Stimulated activated CD4-positive, alpha-beta T cell treated with anti-CD3 and anti-CD28 coated beads, Interleukin-1b, Interleukin-23, amount 100 ng/mL, for 4 hours (primary cell): ENCODE measurements at regions not wholly inside any gene's neighbourhood (a gene's known extent, or its start where the extent isn't known, plus 50 kb on each side); places are given as distances from the start of the nearest gene placed in this dataset.

Experiments
- DNase-seq, 2 donors: peaks; one replicate each; pipeline ENCODE4 v3.0.0-alpha.2; 2020; ENCODE audit warnings: low read depth in 2 of 2

DNA sequence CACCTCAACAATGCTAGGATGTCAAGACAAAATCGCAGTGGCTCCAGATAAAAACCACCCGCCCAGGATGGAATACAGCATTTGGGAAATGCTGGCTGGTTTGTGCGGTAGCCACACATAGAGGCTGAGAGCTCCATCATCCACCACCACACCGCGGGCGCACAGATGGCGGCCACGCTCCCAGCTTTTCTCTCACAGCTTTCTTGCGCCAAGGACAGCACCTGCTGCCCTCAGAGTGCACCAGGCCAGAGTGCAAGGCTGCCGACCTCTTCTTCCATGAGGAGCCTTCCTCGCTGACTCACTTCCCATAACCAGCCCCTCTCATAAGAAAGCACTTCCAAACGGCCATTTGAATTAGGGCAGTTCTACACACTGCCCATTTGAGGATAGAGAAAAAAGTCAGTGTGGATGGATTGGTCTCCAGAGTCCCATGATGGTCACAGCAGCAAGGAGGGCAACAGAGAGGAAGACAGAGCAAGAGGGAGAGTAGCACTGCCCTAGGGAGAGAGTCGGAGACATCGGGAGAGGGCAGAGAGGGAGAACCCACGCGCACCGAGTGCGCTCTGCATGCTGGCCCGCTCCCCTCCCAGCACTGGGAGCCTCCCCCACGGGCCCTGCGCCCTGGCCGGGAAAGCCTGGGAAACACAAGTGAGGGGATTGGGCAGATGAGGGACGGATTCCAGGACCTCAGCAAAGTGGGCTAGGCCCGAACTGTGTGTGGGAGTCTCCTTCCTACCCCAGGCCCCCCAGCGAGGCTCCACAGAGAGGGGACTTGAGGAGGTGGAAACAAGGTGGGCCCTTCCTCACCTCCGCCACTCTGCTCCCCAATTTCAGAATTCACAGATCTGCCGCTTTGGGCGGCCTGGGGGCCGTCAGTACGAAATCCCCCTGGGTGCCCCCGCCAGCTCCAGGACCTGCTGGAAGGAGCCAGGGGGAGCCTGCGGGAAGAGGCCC lies 156.9 kb downstream of the USP12 start:
- DNase-seq: no peak

DNA sequence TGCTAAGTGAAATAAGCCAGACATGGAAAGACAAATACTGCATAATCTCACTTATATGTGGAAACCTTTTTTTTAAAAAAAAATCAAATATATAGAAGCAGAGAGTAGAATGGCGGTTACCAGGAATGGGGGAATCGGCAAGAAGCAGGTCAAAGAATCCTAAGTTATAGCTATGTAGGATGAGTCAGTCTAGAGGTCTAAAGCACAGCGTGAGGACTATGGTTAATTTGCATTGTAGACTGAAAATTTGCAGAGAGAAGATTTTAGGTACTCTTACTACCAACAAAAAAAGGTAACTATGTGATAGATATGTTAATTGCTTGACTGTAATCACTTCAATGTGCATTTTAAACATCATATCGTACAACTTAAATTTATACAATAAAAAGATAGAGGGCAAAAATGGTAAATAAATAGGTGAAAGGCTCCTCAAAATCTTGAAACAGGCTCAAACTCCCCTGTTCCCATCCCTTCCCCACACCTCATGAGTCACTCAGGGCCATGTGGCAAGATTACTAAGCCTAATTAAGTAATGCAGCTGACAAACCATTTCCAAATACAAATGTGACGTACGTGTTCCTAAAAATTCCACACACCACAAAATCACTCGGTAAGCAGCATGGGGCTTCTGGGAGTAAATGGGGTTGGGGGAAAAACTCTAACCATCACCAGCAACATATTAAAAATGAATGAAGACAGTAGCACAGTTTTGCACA lies 159.0 kb downstream of the USP12 start:
- DNase-seq: no peak

DNA sequence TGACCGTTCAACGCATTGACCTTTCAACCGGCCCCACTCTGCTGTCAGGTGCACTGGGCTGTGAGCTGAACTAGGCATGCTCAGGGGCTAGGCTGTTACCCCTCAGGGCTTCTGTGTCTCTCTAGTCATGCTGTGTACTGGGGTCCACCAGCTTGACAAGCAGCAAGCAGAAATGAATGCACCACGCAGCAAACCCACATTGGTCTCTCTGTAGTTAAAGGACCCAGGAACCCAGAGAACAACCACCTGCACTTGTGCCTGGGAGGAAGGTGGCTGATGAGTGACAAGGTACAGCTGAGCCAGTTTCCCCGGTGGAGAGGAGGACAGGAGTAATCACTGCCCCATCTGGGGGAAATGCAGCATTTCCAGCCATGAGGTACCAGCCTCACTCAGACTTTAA lies 159.9 kb downstream of the USP12 start:
- no peak for DNase-seq

DNA sequence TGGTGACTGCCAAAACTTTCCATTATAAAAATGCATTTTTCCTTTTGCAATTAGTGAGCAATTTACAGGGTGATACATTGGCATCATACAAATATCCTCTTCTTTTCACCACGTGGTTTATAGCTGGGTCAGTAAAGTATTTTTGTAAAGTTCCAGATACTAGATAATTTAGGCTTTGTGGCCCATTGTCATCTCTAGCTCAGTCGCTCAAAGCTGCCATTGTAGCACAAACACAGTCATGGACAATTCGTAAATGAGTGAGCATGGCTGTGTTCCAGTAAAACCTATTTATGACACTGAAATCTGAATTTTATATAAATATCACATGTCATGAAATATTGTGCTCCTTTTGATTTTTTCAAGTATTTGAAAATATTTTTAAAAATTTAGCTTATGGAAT lies 162.9 kb downstream of the USP12 start:
- DNase-seq: no peak

DNA sequence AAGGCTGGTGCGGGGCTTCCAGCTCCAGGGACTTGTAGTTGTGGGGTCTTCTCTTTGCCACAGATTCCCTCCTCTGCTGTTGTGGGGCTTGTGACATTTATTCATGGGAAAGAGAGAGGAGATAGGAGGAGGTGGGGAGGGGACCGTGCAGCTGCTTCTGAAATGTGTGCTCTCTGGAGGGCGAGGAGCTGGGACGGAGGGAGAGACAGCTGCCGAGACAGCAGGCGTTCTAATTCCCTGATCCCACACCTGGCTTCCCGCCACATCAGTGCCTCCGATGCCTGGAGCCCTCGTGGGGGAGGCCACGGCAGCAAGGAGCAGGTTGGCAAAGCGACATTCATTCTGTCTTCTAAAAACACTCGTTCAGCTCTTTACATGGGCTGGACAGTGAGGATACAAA lies 164.4 kb downstream of the USP12 start:
- DNase-seq: no peak

DNA sequence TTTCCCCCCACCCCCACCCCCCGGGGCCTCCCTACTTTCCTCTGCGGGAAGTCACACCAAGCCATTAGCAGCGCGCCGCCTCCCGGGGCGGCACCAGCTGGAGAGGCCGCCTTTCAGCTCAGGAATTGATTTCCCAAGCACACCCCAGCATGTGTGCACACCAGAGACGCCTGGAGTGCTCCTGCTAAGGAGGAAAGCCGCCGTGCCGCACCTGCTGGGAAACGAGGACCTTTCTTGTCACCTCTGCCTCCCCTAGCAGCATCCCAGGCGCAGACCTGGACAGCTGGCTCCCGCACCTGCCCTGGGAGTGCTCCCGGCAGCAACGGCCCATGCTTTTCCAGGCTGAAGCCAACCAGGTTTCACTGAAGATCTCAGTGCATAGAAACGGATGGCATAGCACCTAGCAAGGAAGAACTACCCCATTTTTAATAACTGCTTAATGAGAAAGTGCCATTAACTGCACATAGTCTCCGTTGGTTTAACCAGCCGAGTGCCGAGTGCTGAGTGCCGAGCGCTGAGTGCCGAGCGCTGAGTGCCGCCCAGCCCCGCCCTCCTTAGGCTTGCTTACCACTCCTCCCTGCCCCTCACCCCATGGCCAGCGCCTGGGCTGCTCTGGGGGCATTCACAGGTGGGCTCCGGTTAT lies 165.0 kb downstream of the USP12 start:
- DNase-seq: no peak

DNA sequence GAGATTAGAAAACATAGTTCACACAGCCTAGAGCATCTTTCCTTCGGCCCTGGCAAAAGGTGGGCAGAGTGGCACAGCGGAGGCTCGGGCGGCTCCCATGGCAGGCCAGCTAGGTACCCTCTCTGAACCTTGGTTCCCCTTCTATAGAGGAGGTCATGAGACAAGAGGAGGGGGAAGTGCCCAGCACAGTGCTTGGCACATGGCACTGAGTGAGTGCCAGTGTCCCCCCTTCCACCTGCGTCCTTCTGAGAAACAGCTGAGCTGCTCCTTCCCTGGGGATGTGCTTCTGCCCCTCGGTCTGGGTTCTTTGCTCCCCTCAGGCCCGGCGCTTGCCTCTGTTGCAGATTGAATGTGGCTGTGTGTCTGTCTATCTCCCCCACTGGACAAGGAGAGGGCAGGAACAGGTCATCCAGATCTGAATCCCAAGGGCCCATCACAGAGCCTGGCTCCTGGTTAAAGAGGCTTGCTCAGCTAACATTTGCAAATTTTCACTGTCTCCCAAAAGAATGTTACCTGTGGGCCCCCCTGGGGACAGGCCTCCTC lies 165.6 kb downstream of the USP12 start:
- no peak for DNase-seq

DNA sequence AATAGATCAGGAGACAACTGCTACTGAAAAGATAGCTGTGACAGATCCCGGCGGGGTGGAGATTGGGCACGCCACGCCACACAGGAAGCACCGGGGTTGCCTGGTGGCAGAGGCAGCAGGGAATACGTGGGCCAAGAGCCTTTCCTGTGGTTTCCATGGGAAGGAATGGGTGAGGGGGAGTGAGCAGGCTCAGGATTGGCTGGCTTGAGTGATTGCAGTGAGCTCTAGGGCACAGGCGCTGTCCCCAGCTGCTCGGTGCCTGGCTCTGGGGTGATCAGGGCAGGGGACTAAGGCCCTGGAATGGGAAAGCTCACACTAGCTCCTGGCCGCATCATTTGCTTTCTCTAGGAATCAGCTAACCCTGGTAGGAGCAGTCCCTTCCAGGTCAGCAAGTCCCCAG lies 166.1 kb downstream of the USP12 start:
- DNase-seq: no peak

DNA sequence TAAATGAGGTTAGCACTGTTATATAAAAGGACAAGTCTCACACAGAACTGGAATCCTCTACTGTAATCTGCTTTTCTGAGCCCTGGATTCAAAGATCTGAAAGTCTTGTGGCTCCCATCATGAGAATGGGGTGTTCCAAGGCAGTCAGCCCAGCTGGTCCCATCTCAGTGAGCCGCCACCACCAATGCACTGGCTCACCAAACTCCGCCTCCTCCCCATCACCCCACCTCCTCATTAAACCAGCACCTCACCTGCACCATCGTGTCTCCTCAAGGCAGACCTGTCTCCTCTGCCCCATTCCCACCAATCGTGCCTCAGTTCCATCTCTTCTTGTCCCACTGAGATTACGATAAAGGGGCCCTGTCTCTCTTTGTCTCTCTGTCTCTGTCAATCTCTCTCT lies 166.7 kb downstream of the USP12 start:
- no peak for DNase-seq

DNA sequence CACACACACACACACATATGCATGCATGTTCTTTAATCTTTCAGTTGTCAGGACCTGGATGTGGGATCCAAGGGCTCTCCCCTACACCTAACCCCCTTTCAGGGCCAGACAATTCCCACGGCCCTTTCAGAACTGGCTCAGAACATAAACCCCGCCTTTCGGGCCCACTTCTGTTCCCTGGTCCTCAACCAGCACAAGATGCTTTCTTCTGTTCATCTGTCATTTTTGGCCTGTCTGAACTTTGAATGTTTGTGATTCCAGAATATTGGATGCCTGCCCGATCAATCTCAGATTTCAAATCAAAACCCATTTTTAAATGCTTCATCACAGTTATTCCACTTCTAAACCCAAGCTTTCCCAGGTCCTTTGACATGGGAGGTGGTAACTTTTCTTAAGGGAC lies 167.3 kb downstream of the USP12 start:
- DNase-seq: no peak

DNA sequence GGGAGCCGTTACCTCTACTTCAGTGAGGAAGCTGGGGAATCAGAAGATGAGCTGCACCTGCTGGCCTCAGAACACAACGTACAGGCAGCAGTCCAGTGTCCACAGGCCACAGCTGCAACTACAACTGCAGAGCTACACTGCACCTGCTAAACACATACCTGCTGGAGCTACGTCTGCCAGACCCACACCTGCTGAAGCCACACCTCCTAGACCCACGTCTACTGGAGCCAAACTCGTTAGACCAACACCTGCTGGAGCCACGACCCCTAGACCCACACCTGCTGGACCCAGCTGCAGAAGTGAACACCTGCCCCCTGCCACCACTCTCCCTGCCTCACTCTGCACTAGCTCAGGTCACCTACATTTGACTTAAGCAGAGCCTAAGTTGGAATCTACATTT lies 169.9 kb downstream of the USP12 start:
- DNase-seq: no peak

DNA sequence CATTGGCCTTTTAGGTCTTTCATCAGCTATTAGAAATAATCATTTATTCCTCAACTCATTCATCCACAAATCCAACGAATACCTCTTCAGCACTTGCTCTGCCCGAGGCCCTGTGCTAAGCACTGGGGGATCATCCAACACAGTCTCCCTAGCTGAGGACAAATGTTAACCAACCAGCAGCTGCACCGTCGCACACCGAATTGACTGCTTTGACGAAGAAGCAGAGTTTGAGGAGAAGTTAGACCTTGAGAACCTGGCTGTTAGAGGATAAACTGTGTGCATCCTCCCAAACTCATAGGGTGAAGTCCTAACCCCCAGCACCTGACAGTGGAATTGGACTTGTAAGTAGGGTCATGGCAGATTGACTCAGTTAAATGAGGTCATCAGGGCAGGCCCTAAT lies 170.9 kb downstream of the USP12 start:
- DNase-seq: no peak

DNA sequence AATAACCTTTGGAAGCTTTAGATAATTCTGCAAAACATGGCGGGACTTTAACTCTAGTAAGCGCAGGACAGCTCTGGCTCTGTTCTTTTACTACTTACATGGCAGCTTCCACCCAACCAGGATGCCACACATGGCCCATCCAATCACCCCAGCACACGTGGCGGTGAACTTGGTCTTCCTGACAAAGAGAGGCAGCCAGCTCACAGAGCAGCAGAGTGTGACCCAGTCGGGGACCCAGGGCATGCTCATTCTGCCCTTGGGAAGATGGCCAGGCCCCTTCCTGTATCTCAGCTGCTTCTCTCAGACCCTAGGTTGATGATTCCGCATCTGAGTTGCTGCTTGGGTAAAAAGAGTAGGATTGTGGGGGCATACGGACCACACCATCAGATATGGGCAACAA lies 172.1 kb downstream of the USP12 start:
- DNase-seq: no peak

DNA sequence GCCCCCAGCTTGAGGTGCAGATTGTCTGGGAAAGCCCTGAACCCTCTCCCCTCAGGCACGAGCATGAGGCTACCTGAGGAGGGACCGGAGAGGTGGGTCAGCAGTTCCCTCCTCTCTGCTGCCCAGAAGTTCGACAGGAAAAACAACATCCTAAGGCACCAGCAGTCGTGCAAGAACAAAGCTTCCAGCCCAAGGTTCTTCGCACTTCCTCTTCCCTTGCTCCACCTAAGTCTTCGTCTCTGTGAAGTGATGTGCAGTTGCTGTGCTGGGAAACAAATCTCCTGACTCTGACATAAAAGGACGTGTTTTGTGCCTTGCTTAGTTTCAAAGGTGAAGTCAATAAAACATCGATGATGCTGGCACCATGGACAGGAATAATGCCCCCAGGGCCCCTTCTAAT lies 173.3 kb downstream of the USP12 start:
- DNase-seq: no peak

DNA sequence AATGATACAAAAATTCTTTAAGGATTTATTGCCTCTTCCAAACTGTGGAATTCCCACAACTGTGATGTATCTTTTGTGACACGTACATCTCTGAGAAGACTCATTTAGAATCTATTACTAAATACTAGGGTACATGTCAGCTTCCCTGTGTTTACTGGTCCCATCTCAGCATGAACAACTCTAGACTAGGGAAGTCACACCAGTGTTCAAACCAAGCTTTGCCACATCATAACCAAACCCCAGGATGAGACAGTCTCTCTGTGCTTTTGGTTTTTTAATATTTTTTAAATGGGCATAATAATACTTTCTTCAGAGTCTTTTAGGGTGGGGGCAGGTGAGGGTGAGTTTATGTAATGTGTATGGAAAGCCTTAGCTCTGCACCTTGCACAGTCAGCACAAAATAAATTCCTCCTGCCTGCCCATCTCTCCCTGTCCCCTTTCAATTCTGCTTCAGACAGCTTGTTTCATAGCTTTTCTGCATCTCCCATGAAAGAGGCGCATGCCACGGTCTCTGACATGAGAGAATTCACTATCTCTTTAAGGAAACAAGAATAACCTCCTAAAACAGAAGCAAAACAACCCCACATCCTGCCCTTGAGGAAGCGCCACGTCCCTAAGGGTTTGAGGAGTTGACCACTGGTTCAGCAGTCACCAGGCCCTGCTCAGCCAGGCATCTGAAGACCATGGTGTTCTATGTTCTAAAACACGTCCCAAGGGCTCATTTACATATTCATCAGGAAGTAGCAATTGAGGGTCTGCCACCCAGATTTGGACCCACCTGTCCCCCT lies 174.5 kb downstream of the USP12 start:
- no peak for DNase-seq

DNA sequence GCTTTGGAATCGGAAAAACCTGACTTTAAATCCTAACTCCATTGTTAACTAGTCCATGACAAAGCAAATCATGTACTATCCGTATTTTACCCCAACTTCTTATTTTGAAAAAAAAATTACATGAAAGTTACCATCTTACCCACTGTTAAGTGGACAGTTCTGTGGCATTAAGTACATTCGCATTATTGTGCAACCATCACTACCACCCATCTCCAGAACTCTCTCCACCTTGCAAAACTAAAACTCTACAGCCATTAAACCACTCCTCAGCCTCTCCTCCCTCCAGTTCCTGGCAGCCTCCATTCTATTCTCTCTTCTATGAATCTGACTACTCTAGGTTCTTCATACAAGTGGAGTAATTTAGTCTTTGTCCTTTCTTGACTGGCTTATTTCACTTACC lies 176.5 kb downstream of the USP12 start:
- DNase-seq: no peak

DNA sequence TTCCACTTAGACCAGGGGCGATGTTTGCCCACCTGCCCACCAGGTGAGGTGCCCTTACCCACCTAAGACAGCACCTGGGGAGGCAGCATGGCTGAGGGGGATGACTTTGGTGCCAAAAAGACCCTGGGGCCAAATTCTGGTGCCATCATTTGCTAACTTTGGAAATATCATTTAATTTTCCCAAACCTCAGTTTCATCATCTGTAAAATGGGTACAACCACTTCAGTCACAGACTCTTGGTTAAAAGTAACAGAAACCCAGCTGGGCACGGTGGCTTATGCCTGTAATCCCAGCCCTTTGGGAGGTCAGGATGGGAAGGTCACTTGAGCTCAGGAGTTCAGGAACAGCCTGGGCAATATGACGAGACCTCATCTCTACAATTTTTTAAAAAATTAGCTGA lies 177.8 kb downstream of the USP12 start:
- no peak for DNase-seq

DNA sequence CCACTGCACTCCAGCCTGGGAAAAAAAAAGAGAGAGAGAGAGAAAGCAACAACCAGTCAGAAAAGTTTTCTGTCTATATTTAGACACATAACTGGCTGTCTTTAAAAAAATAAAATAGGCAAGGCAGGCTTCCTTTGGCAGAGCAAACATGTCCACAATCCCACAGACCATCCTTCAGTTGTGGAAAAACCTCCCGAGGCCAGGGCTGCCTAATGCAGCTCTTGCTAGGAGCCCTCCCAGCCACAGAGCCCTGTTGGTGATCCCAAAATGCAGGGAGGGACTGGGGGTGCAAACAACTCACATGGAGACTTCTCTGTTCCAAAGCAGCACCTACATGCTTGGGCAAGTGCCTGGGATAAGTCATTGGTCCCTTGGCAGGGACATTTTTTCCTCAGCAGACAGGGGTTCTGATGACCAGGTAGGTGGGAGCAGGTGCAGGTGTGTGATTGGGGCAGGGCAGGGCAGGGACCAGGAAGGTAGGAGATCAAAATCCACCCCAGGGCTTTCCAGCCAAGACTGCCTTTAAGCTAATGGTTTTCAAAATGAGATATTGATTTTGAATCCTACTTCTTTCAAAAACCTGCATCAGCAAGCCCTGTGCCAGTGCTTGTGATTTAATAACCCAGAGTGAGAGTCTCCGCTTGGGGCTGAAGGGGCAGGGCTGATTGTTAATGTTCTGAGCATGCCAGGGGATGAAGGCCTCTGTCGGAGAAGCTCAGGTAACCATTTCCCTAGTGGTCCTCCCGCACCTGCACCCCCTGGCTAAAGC lies 178.5 kb downstream of the USP12 start:
- no peak for DNase-seq

DNA sequence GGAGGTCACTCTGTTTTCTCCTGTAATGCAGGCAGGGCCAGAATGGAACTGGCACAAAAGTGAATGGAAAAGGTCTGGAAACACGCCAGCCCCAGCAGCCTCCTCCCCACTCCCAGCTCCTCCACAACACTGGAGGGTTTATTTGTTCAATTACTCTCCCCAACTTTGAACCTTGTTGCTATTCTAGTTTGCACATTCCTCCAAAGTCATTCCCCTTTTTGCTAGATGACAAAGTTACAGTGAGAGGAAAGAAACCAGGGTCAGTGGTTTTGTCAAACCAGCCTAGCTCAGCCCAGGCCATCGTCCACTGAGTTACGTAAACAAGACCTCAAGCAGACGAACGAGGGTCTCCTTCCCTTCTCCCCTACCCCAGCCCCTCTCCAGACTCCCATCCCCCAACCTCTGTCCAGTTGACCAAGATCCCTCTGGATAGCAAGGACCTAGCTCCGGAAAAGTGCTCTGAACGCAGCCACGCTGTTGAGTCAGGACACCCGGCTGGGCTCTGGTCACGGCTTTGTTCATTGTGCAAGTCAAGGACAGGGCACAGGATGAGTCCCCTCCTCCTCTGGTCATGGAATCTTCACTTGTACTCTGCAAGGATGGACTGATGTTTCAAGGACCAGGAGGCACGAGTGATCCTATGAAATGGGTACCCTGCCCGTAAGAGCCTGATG lies 180.0 kb downstream of the USP12 start:
- DNase-seq: no peak

DNA sequence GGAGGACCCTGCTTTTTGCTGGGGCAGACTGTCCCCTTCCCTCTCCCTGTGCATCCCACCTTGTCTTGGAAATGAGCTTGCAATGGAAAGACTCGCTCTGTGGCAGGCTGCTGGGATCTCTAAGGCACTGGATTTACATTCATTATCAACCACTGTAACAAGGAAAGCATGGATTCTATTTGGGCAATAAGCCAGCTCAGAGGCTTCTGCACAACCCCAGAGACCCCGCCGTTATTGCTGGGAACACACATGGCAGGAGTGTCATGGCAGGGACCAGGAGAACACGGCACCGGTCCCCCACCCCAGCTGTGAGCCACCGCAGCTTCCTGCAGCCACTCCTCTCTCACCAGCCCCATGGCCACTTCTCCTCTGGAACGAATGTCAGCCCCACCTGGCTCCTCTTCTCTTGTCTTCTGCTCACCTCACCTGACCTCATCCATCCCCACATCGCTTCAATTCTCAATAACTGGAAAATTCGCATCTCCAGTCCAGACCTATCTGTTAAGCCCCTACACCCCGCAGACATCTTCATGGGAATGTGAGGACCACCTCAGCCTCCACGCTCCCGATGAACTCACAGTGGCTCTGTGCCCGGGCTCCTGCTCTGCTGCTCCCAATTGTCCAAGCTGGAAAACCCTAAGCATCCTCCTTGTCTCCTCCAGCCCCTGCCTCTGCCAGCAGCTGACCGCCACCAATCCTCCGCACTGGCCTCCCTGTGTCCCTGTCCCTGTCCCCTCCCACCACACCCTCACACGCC lies 181.5 kb downstream of the USP12 start:
- DNase-seq: no peak
